ENCODE measurements at regions not wholly inside any gene's neighbourhood (a gene's known extent, or its start where the extent isn't known, plus 50 kb on each side); places are given as distances from the start of the nearest gene placed in this dataset.
"Not testable (repeated sequence)": the region's sequence is repeated elsewhere in the genome, so short reads cannot be mapped to it uniquely, and the experiment has no call there.

- no peak for DNase-seq (ENCODE audit: low read depth)
Observed at GRCh38 chr7:93048136-93048930, 69.4 kb downstream of the SAMD9 start.

- DNase-seq (ENCODE audit: low read depth): no peak
Observed at GRCh38 chr7:93047514-93048099, 70.2 kb downstream of the SAMD9 start.

GRCh38 chr7:93046641-93047040, 71.1 kb downstream of the SAMD9 start:
- no peak for DNase-seq (ENCODE audit: low read depth)

- peak; percentile 13 for DNase-seq (ENCODE audit: low read depth)
Observed at GRCh38 chr7:93044147-93044810, 73.5 kb downstream of the SAMD9 start.

GRCh38 chr7:93043385-93043985, 74.3 kb downstream of the SAMD9 start:
- peak; percentile 76 for DNase-seq (ENCODE audit: low read depth)

GRCh38 chr7:93040355-93040754, 77.4 kb downstream of the SAMD9 start:
- DNase-seq (ENCODE audit: low read depth): no peak

GRCh38 chr7:93039786-93040185, 78.0 kb downstream of the SAMD9 start:
- no peak for DNase-seq (ENCODE audit: low read depth)

GRCh38 chr7:93039282-93039681, 78.5 kb downstream of the SAMD9 start:
- DNase-seq (ENCODE audit: low read depth): no peak

GRCh38 chr7:93036807-93037206, 81.0 kb downstream of the SAMD9 start:
- DNase-seq (ENCODE audit: low read depth): no peak

GRCh38 chr7:93036149-93036640, 81.6 kb downstream of the SAMD9 start:
- DNase-seq (ENCODE audit: low read depth): no peak

- DNase-seq (ENCODE audit: low read depth): no peak
Observed at GRCh38 chr7:93031795-93032194, 86.0 kb downstream of the SAMD9 start.

- DNase-seq (ENCODE audit: low read depth): no peak
Observed at GRCh38 chr7:93030605-93031225, 87.1 kb downstream of the SAMD9 start.

GRCh38 chr7:93029056-93029455, 88.7 kb downstream of the SAMD9 start:
- DNase-seq (ENCODE audit: low read depth): no peak

GRCh38 chr7:93028610-93029009, 89.2 kb downstream of the SAMD9 start:
- DNase-seq (ENCODE audit: low read depth): no peak

GRCh38 chr7:93027044-93027443, 90.7 kb downstream of the SAMD9 start:
- no peak for DNase-seq (ENCODE audit: low read depth)

- DNase-seq (ENCODE audit: low read depth): no peak
Observed at GRCh38 chr7:93026425-93026824, 91.4 kb downstream of the SAMD9 start.

GRCh38 chr7:93025389-93025788, 92.4 kb downstream of the SAMD9 start:
- DNase-seq (ENCODE audit: low read depth): no peak

- not testable (repeated sequence) for DNase-seq (ENCODE audit: low read depth)
Observed at GRCh38 chr7:93022931-93023478, 94.8 kb downstream of the SAMD9 start.

GRCh38 chr7:93021748-93022147, 96.0 kb downstream of the SAMD9 start:
- DNase-seq (ENCODE audit: low read depth): no peak

GRCh38 chr7:93018716-93019115, 99.1 kb downstream of the SAMD9 start:
- DNase-seq (ENCODE audit: low read depth): no peak

- DNase-seq (ENCODE audit: low read depth): no peak
Observed at GRCh38 chr7:93016681-93017381, 100.9 kb downstream of the SAMD9 start.

Data from stromal cell of bone marrow (primary cell).